DND-41 (cell line): ENCODE measurements at regions not wholly inside any gene's neighbourhood (a gene's known extent, or its start where the extent isn't known, plus 50 kb on each side); places are given as distances from the start of the nearest gene placed in this dataset.

ENCODE experiments used
- EZH2 ChIP-seq: IDR thresholded peaks from 3 replicates; pipeline ENCODE4 v1.6.1; 2012; ENCODE audit warnings: borderline replicate concordance, low read depth, mild to moderate bottlenecking, moderate library complexity, low read length, inconsistent platforms; ENCODE audit not compliant: severe bottlenecking
- TF ChIP-seq, protein P1 (sequence below): IDR thresholded peaks from 2 replicates; pipeline ENCODE4 v1.5.1; 2012; ENCODE audit warnings: borderline replicate concordance, low read length, moderate library complexity, mild to moderate bottlenecking; ENCODE audit not compliant: poor library complexity, severe bottlenecking; ENCODE audit errors: extremely low read depth

- TF ChIP-seq, protein P1, sequence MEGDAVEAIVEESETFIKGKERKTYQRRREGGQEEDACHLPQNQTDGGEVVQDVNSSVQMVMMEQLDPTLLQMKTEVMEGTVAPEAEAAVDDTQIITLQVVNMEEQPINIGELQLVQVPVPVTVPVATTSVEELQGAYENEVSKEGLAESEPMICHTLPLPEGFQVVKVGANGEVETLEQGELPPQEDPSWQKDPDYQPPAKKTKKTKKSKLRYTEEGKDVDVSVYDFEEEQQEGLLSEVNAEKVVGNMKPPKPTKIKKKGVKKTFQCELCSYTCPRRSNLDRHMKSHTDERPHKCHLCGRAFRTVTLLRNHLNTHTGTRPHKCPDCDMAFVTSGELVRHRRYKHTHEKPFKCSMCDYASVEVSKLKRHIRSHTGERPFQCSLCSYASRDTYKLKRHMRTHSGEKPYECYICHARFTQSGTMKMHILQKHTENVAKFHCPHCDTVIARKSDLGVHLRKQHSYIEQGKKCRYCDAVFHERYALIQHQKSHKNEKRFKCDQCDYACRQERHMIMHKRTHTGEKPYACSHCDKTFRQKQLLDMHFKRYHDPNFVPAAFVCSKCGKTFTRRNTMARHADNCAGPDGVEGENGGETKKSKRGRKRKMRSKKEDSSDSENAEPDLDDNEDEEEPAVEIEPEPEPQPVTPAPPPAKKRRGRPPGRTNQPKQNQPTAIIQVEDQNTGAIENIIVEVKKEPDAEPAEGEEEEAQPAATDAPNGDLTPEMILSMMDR: no peak
- TF ChIP-seq EZH2: no peak
These were observed 404.3 kb downstream of the SFMBT2 start for GRCh38 chr10:7006566-7006965.
